IPS-18a (cell line): ENCODE measurements at regions not wholly inside any gene's neighbourhood (a gene's known extent, or its start where the extent isn't known, plus 50 kb on each side); places are given as distances from the start of the nearest gene placed in this dataset.

ENCODE experiments used
- H3K27ac ChIP-seq: one replicate; pipeline ENCODE4 v1.5.1; 2013; ENCODE audit warnings: low read length
- H3K27me3 ChIP-seq: one replicate; pipeline ENCODE4 v1.6.1; 2013; ENCODE audit warnings: mild to moderate bottlenecking, low read length; ENCODE audit not compliant: control insufficient read depth, insufficient read depth
- H3K36me3 ChIP-seq: one replicate; pipeline ENCODE4 v1.6.1; 2013; ENCODE audit warnings: low read depth, low read length; ENCODE audit not compliant: control insufficient read depth
- H3K4me1 ChIP-seq: one replicate; pipeline ENCODE4 v1.6.1; 2013; ENCODE audit warnings: low read depth, low read length; ENCODE audit not compliant: control insufficient read depth
- H3K4me3 ChIP-seq: one replicate; pipeline ENCODE4 v1.5.1; 2013; ENCODE audit warnings: low read length
- H3K9ac ChIP-seq: one replicate; pipeline ENCODE4 v1.6.1; 2013; ENCODE audit warnings: mild to moderate bottlenecking, low read length, moderate library complexity
- H3K9me3 ChIP-seq: one replicate; pipeline ENCODE4 v1.6.1; 2013; ENCODE audit warnings: low read depth, low read length; ENCODE audit not compliant: control insufficient read depth

- H3K36me3 ChIP-seq: no peaks in the 10 kb centered on the region
- no peak overlapping the region for H3K9ac ChIP-seq
- H3K27ac ChIP-seq: no peak overlapping the region
- H3K9me3 ChIP-seq: no peaks in the 10 kb centered on the region
- H3K4me3 ChIP-seq: no peak overlapping the region
- peaks cover 11% of the 10 kb centered on the region for H3K4me1 ChIP-seq
- no peaks in the 10 kb centered on the region for H3K27me3 ChIP-seq
These were observed 144.0 kb downstream of the SEMA6D start for GRCh38 chr15:47861111-47861903.

- no peaks in the 10 kb centered on the region for H3K9me3 ChIP-seq
- peaks cover 11% of the 10 kb centered on the region for H3K4me1 ChIP-seq
- no peaks in the 10 kb centered on the region for H3K27me3 ChIP-seq
- no peak overlapping the region for H3K27ac ChIP-seq
- H3K36me3 ChIP-seq: no peaks in the 10 kb centered on the region
- H3K4me3 ChIP-seq: no peak overlapping the region
- H3K9ac ChIP-seq: no peak overlapping the region
These were observed 145.1 kb downstream of the SEMA6D start for GRCh38 chr15:47862402-47862801.

- H3K27me3 ChIP-seq: no peaks in the 10 kb centered on the region
- H3K4me3 ChIP-seq: no peak overlapping the region
- peaks cover 2% of the 10 kb centered on the region for H3K4me1 ChIP-seq
- H3K27ac ChIP-seq: no peak overlapping the region
- H3K9ac ChIP-seq: no peak overlapping the region
- H3K9me3 ChIP-seq: no peaks in the 10 kb centered on the region
- no peaks in the 10 kb centered on the region for H3K36me3 ChIP-seq
These were observed 149.1 kb downstream of the SEMA6D start for GRCh38 chr15:47866446-47866845.

- Histone ChIP-seq H3K27me3 (no peaks in the 10 kb centered on the region), H3K9ac (no peak overlapping the region)
These were observed 153.1 kb downstream of the SEMA6D start for GRCh38 chr15:47870300-47870955.

GRCh38 chr15:47870956-47871625, 153.8 kb downstream of the SEMA6D start:
- no peaks in the 10 kb centered on the region for H3K36me3 ChIP-seq
- H3K4me3 ChIP-seq: no peak overlapping the region
- no peaks in the 10 kb centered on the region for H3K4me1 ChIP-seq
- H3K27ac ChIP-seq: no peak overlapping the region
- no peak overlapping the region for H3K9ac ChIP-seq
- no peaks in the 10 kb centered on the region for H3K9me3 ChIP-seq
- no peaks in the 10 kb centered on the region for H3K27me3 ChIP-seq

More at GRCh38 chr15:47870300-47870955, 153.1 kb downstream of the SEMA6D start:
- Histone ChIP-seq H3K4me3 (no peak overlapping the region), H3K27ac (no peak overlapping the region), H3K9me3 (no peaks in the 10 kb centered on the region), H3K36me3 (no peaks in the 10 kb centered on the region), H3K4me1 (no peaks in the 10 kb centered on the region)

- H3K9me3 ChIP-seq: no peaks in the 10 kb centered on the region
- no peak overlapping the region for H3K27ac ChIP-seq
- H3K4me3 ChIP-seq: no peak overlapping the region
- H3K36me3 ChIP-seq: no peaks in the 10 kb centered on the region
- H3K27me3 ChIP-seq: no peaks in the 10 kb centered on the region
- H3K4me1 ChIP-seq: peaks cover 4% of the 10 kb centered on the region
- H3K9ac ChIP-seq: no peak overlapping the region
These were observed 154.9 kb downstream of the SEMA6D start for GRCh38 chr15:47872208-47872607.

- no peak overlapping the region for H3K27ac ChIP-seq
- no peaks in the 10 kb centered on the region for H3K36me3 ChIP-seq
- peaks cover 4% of the 10 kb centered on the region for H3K4me1 ChIP-seq
- H3K4me3 ChIP-seq: no peak overlapping the region
- no peaks in the 10 kb centered on the region for H3K27me3 ChIP-seq
- no peaks in the 10 kb centered on the region for H3K9me3 ChIP-seq
- H3K9ac ChIP-seq: no peak overlapping the region
These were observed 155.6 kb downstream of the SEMA6D start for GRCh38 chr15:47872869-47873432.

GRCh38 chr15:47876986-47877385, 159.7 kb downstream of the SEMA6D start:
- Histone ChIP-seq H3K4me3 (no peak overlapping the region), H3K27ac (no peak overlapping the region), H3K4me1 (peaks cover 4% of the 10 kb centered on the region), H3K9ac (no peak overlapping the region), H3K27me3 (no peaks in the 10 kb centered on the region), H3K36me3 (no peaks in the 10 kb centered on the region), H3K9me3 (no peaks in the 10 kb centered on the region)

- Histone ChIP-seq H3K9me3 (no peaks in the 10 kb centered on the region), H3K4me3 (no peak overlapping the region), H3K27me3 (peaks cover 2% of the 10 kb centered on the region), H3K27ac (no peak overlapping the region), H3K4me1 (peaks cover 4% of the 10 kb centered on the region), H3K36me3 (no peaks in the 10 kb centered on the region), H3K9ac (no peak overlapping the region)
These were observed 160.5 kb downstream of the SEMA6D start for GRCh38 chr15:47877836-47878235.

- peaks cover 42% of the 10 kb centered on the region for H3K27me3 ChIP-seq
- peaks cover 19% of the 10 kb centered on the region for H3K4me1 ChIP-seq
- H3K9me3 ChIP-seq: no peaks in the 10 kb centered on the region
- H3K9ac ChIP-seq: no peak overlapping the region
- H3K36me3 ChIP-seq: no peaks in the 10 kb centered on the region
- H3K4me3 ChIP-seq: no peak overlapping the region
- no peak overlapping the region for H3K27ac ChIP-seq
These were observed 168.6 kb downstream of the SEMA6D start for GRCh38 chr15:47885920-47886319.

- Histone ChIP-seq H3K4me3 (no peak overlapping the region), H3K27ac (no peak overlapping the region), H3K9me3 (no peaks in the 10 kb centered on the region), H3K9ac (no peak overlapping the region), H3K27me3 (peaks cover 42% of the 10 kb centered on the region), H3K36me3 (no peaks in the 10 kb centered on the region), H3K4me1 (peaks cover 19% of the 10 kb centered on the region)
These were observed 170.0 kb downstream of the SEMA6D start for GRCh38 chr15:47887241-47887800.
